Upper lobe of left lung (tissue), 6 donors: ENCODE measurements at regions not wholly inside any gene's neighbourhood (a gene's known extent, or its start where the extent isn't known, plus 50 kb on each side); places are given as distances from the start of the nearest gene placed in this dataset.

Experiments used
- ATAC-seq, 2 donors: fragments of 200-7000 bp; cut with Tn5 transposase; one replicate each; pipeline ENCODE4 v1.9.1; 2022; ENCODE audit warnings: mild to moderate bottlenecking in 2 of 2, moderate library complexity in 2 of 2; ENCODE audit not compliant: low FRiP score in 2 of 2
- DNase-seq, 2 donors: peaks; one replicate each; pipeline ENCODE4 v3.0.0-alpha.2; 2019 to 2020
- H3K27ac ChIP-seq, 4 donors: fragments of 200-600 bp; sonication (generic); one replicate each; pipeline ENCODE4 v1.5.1; 2016 to 2019
- H3K27me3 ChIP-seq, 4 donors: fragments of 200-600 bp; sonication (generic); one replicate each; pipeline ENCODE4 v1.5.1; 2017 to 2019
- H3K36me3 ChIP-seq, 4 donors: fragments of 200-600 bp; sonication (generic); one replicate each; pipeline ENCODE4 v1.5.1; 2016 to 2019
- H3K4me1 ChIP-seq, 4 donors: fragments of 200-600 bp; sonication (generic); one replicate each; pipeline ENCODE4 v1.5.1; 2018 to 2019
- H3K4me3 ChIP-seq, 4 donors: fragments of 200-600 bp; sonication (generic); one replicate each; pipeline ENCODE4 v1.5.1; 2017 to 2019; ENCODE audit warnings: mild to moderate bottlenecking in 2 of 4, moderate library complexity in 1 of 4
- H3K9me3 ChIP-seq, 4 donors: fragments of 200-600 bp; sonication (generic); one replicate each; pipeline ENCODE4 v1.5.1; 2018 to 2019
- CTCF ChIP-seq, 6 experiments: fragments of 450-650 bp in 4 of 6; fragments of 200-600 bp in 2 of 6; sonication (generic) in 2 of 6; IDR thresholded peaks; one replicate each; pipeline ENCODE4 v1.5.1; 2016 to 2019; ENCODE audit warnings: antibody characterized with exemption in 6 of 6
- EP300 ChIP-seq, 4 donors: sonication (generic); formaldehyde crosslinking; IDR thresholded peaks; one replicate each; pipeline ENCODE4 v1.5.1; 2017; ENCODE audit warnings: antibody characterized with exemption in 4 of 4, control low read depth in 2 of 4
- POLR2A ChIP-seq, 4 donors: fragments of 450-650 bp; IDR thresholded peaks; one replicate each; pipeline ENCODE4 v1.5.1; 2016 to 2017; ENCODE audit warnings: antibody characterized with exemption in 4 of 4, mild to moderate bottlenecking in 2 of 4
- POLR2AphosphoS5 ChIP-seq, 2 donors: sonication (generic); formaldehyde crosslinking; IDR thresholded peaks; one replicate each; pipeline ENCODE4 v1.5.1; 2017; ENCODE audit warnings: antibody characterized with exemption in 2 of 2
- WGBS, 2 donors: methylation state at CpG; one replicate each; pipeline ENCODE4 v1.1.5; 2017 to 2018; 5-methylcytosine and 5-hydroxymethylcytosine counted together
- donor health status: DM: no; HTN: no; CAD: no; lungs with moderate emphysema.
- donor health status: DM: no; HTN: yes; CAD: no; lungs with severe emphysema.

- H3K9me3 ChIP-seq = no peaks in the 10 kb centered on the region
- H3K4me1 ChIP-seq = no peaks in the 10 kb centered on the region
- WGBS, 2 donors = 37 to 51% methylated on average over 2 of the region's 2 CpGs
- no peak overlapping the region for H3K27ac ChIP-seq
- DNase-seq = no peak
- no peak for ATAC-seq
- H3K4me3 ChIP-seq = no peak overlapping the region
- no peaks in the 10 kb centered on the region for H3K36me3 ChIP-seq
- H3K27me3 ChIP-seq = no peaks in the 10 kb centered on the region
- TF ChIP-seq POLR2AphosphoS5 (IDR thresholded peaks at IDR 0.05) (no peak), POLR2A (IDR thresholded peaks at IDR 0.05) (no peak)
Observed at GRCh38 chr5:125465703-125466102, 719.3 kb upstream of the ZNF608 start.

GRCh38 chr5:125467222-125467621, 720.8 kb upstream of the ZNF608 start:
- ATAC-seq (no peak), DNase-seq (no peak)
- Histone ChIP-seq H3K4me3 (no peak overlapping the region), H3K4me1 (no peaks in the 10 kb centered on the region), H3K9me3 (no peaks in the 10 kb centered on the region), H3K27ac (no peak overlapping the region), H3K36me3 (no peaks in the 10 kb centered on the region), H3K27me3 (no peaks in the 10 kb centered on the region)
- WGBS, 2 donors = 100% methylated on average over 1 of the region's 1 CpG
- TF ChIP-seq EP300 (IDR thresholded peaks at IDR 0.05) (no peak), POLR2AphosphoS5 (IDR thresholded peaks at IDR 0.05) (no peak), CTCF (IDR thresholded peaks at IDR 0.05) (no peak), POLR2A (IDR thresholded peaks at IDR 0.05) (no peak)

GRCh38 chr5:125470280-125470902, 724.0 kb upstream of the ZNF608 start:
- Histone ChIP-seq H3K9me3 (no peaks in the 10 kb centered on the region), H3K27me3 (no peaks in the 10 kb centered on the region), H3K4me1 (no peaks in the 10 kb centered on the region), H3K36me3 (no peaks in the 10 kb centered on the region), H3K4me3 (no peak overlapping the region), H3K27ac (no peak overlapping the region)
- ATAC-seq = no peak
- TF ChIP-seq EP300 (IDR thresholded peaks at IDR 0.05) (no peak), POLR2AphosphoS5 (IDR thresholded peaks at IDR 0.05) (no peak), POLR2A (IDR thresholded peaks at IDR 0.05) (no peak), CTCF (IDR thresholded peaks at IDR 0.05) (no peak)
- no peak for DNase-seq
- 79 to 91% methylated on average over 2 of the region's 2 CpGs for WGBS, 2 donors

GRCh38 chr5:125476901-125477585, 730.6 kb upstream of the ZNF608 start:
- ATAC-seq = no peak
- no peak for DNase-seq

DNA sequence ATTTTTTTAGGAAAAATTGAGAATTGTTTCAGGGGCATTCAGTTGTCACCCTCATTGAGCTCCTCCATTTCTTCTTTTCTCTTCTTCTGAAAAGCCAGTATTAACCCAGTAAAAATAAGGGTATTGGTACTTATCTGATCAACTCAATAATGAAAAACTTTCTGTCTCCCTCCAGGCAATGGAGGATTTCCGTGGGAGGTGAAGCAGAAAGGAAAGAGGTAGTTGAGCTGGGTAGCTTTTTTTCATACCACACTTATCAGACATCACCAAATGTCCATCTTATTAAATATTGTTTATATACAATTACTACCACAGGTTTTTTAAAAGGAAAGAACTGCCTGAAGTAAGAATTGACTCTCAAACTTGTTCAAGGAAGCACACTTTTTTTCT, 731.1 kb upstream of the ZNF608 start:
- WGBS, 2 donors = 50 to 59% methylated on average over 1 of the region's 1 CpG
- Histone ChIP-seq H3K36me3 (no peaks in the 10 kb centered on the region), H3K4me3 (no peak overlapping the region), H3K27me3 (no peaks in the 10 kb centered on the region), H3K4me1 (peaks cover 0 to 5% (median 0%) of the 10 kb centered on the region in 4 donors), H3K27ac (no peak overlapping the region), H3K9me3 (no peaks in the 10 kb centered on the region)
- DNase-seq = no peak
- ATAC-seq = no peak
- TF ChIP-seq EP300 (IDR thresholded peaks at IDR 0.05) (no peak), POLR2AphosphoS5 (IDR thresholded peaks at IDR 0.05) (no peak), CTCF (IDR thresholded peaks at IDR 0.05) (no peak), POLR2A (IDR thresholded peaks at IDR 0.05) (no peak)

More at GRCh38 chr5:125476901-125477585, 730.6 kb upstream of the ZNF608 start:
- no peaks in the 10 kb centered on the region for H3K36me3 ChIP-seq
- no peak overlapping the region for H3K27ac ChIP-seq
- no peaks in the 10 kb centered on the region for H3K27me3 ChIP-seq
- no peak overlapping the region for H3K4me3 ChIP-seq
- H3K4me1 ChIP-seq = peaks cover 0 to 5% (median 0%) of the 10 kb centered on the region in 4 donors
- no peaks in the 10 kb centered on the region for H3K9me3 ChIP-seq
- 53 to 60% methylated on average over 3 of the region's 3 CpGs for WGBS, 2 donors
- TF ChIP-seq POLR2AphosphoS5 (IDR thresholded peaks at IDR 0.05) = no peak
- TF ChIP-seq EP300 (IDR thresholded peaks at IDR 0.05) = no peak
- TF ChIP-seq CTCF (IDR thresholded peaks at IDR 0.05) = no peak
- TF ChIP-seq POLR2A (IDR thresholded peaks at IDR 0.05) = no peak
